ENCODE measurements at regions not wholly inside any gene's neighbourhood (a gene's known extent, or its start where the extent isn't known, plus 50 kb on each side); places are given as distances from the start of the nearest gene placed in this dataset.
"Not testable (repeated sequence)": the region's sequence is repeated elsewhere in the genome, so short reads cannot be mapped to it uniquely, and the experiment has no call there.

- intact Hi-C loops (cut with DNase I); H3K9me3 ChIP-seq; H3K27ac ChIP-seq; H3K36me3 ChIP-seq; DNase-seq (ENCODE audit: extremely low spot score in 2 of 2); H3K4me1 ChIP-seq; H3K27me3 ChIP-seq; H3K4me3 ChIP-seq: not testable (repeated sequence)
These were observed 1793.7 kb downstream of the UQCRFS1 start for GRCh38 chr19:27419217-27419616.

GRCh38 chr19:27393591-27393990, 1819.4 kb downstream of the UQCRFS1 start:
- TF ChIP-seq POLR2AphosphoS5 (IDR thresholded peaks at IDR 0.05; ENCODE audit: insufficient read depth in 1 of 2, low read depth in 1 of 2) (no peak), POLR2A (IDR thresholded peaks at IDR 0.05) (no peak)
- TF ChIP-seq, protein P1, sequence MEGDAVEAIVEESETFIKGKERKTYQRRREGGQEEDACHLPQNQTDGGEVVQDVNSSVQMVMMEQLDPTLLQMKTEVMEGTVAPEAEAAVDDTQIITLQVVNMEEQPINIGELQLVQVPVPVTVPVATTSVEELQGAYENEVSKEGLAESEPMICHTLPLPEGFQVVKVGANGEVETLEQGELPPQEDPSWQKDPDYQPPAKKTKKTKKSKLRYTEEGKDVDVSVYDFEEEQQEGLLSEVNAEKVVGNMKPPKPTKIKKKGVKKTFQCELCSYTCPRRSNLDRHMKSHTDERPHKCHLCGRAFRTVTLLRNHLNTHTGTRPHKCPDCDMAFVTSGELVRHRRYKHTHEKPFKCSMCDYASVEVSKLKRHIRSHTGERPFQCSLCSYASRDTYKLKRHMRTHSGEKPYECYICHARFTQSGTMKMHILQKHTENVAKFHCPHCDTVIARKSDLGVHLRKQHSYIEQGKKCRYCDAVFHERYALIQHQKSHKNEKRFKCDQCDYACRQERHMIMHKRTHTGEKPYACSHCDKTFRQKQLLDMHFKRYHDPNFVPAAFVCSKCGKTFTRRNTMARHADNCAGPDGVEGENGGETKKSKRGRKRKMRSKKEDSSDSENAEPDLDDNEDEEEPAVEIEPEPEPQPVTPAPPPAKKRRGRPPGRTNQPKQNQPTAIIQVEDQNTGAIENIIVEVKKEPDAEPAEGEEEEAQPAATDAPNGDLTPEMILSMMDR (IDR thresholded peaks at IDR 0.05), result no peak
- H3K9me3 ChIP-seq, result no peaks in the 10 kb centered on the region
- DNase-seq (ENCODE audit: extremely low spot score in 2 of 2), result no peak
- no peaks in the 10 kb centered on the region for H3K36me3 ChIP-seq
- intact Hi-C loops (cut with DNase I), result no loop called here
- H3K4me1 ChIP-seq, result no peaks in the 10 kb centered on the region
- H3K4me3 ChIP-seq, result no peak overlapping the region
- no peaks in the 10 kb centered on the region for H3K27me3 ChIP-seq
- H3K27ac ChIP-seq, result no peak overlapping the region

DNA sequence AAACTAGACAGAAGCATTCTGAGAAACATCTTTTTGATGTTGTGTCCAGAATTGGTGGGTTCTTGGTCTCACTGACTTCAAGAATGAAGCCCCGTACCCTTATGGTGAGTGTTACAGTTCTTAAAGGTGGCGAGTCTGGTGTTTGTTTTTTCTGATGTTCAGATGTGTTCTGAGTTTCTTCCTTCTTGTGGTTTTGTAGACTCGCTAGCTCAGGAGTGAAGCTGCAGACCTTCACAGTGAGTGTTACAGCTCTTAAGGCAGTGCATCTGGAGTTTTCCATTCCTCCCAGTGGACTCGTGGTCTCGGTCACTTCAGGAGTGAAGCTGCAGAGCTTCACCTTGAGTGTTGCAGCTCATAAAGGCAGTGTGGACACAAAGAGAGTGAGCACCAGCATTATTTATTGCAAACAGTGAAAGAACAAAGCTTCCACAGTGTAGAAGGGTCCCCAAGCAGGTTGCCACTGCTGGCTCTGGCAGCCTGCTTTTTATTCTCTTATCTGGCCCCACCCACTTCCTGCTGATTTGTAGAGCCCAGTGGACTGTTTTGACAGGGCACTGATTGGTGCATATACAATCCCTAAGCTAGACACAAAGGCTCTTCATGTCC, 1820.8 kb downstream of the UQCRFS1 start:
- Histone ChIP-seq H3K27ac (no peak overlapping the region), H3K4me1 (no peaks in the 10 kb centered on the region), H3K4me3 (no peak overlapping the region), H3K36me3 (no peaks in the 10 kb centered on the region), H3K9me3 (no peaks in the 10 kb centered on the region), H3K27me3 (no peaks in the 10 kb centered on the region)
- intact Hi-C loops (cut with DNase I), result no loop called here
- peak; percentile 86 to 96 for DNase-seq (ENCODE audit: extremely low spot score in 2 of 2)
- TF ChIP-seq POLR2A (IDR thresholded peaks at IDR 0.05) (no peak), POLR2AphosphoS5 (IDR thresholded peaks at IDR 0.05; ENCODE audit: insufficient read depth in 1 of 2, low read depth in 1 of 2) (no peak)
- TF ChIP-seq, protein P1 (IDR thresholded peaks at IDR 0.05), result no peak

DNA sequence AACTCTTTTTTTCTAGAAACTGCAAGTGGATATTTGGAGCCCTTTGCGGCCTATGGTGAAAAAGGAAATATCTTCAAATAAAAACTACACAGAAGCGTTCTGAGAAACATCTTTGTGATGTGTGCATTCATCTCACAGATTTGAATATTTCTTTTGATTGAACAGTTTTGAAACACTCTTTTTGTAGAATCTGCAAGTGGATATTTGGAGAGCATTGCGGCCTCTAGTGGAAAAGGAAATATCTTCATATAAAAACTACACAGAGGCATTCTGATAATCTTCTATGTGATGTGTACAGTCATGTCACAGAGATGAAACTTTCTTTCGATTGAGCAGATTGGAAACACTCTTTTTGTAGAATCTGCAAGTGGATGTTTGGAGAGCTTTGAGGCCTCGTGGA, 1833.6 kb downstream of the UQCRFS1 start:
- H3K4me3 ChIP-seq; H3K4me1 ChIP-seq; DNase-seq (ENCODE audit: extremely low spot score in 2 of 2); intact Hi-C loops (cut with DNase I); H3K36me3 ChIP-seq; H3K27ac ChIP-seq; H3K27me3 ChIP-seq; H3K9me3 ChIP-seq: not testable (repeated sequence)

- H3K4me1 ChIP-seq; H3K4me3 ChIP-seq; H3K9me3 ChIP-seq; intact Hi-C loops (cut with DNase I); H3K27ac ChIP-seq; DNase-seq (ENCODE audit: extremely low spot score in 2 of 2); H3K36me3 ChIP-seq; H3K27me3 ChIP-seq: not testable (repeated sequence)
These were observed 1843.3 kb downstream of the UQCRFS1 start for GRCh38 chr19:27369603-27370002.

GRCh38 chr19:27362438-27362837, 1850.5 kb downstream of the UQCRFS1 start:
- H3K36me3 ChIP-seq; H3K27ac ChIP-seq; intact Hi-C loops (cut with DNase I); H3K27me3 ChIP-seq; H3K4me1 ChIP-seq; H3K4me3 ChIP-seq; DNase-seq (ENCODE audit: extremely low spot score in 2 of 2): not testable (repeated sequence)
- peaks cover 19% of the 10 kb centered on the region for H3K9me3 ChIP-seq

DNA sequence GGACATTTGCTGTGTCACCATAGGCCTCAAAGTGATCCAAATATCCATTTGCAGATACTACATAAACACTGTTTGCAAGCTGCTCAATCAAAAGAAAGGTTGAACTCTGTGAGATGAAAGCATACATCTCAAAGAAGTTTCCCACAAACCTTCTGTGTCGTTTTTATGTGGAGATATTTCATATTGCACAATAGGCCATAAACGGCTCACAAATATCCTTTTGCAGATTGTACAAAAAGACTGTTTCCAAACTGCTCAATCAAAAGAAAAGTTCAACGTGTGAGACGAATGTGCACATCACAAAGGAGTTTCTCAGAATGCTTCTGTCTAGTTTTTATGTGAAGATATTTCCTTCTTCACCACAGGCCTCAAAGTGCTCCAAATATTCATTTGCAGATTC, 1857.4 kb downstream of the UQCRFS1 start:
- peaks cover 30% of the 10 kb centered on the region for H3K9me3 ChIP-seq
- H3K27me3 ChIP-seq; H3K36me3 ChIP-seq; intact Hi-C loops (cut with DNase I); H3K4me3 ChIP-seq; H3K4me1 ChIP-seq; DNase-seq (ENCODE audit: extremely low spot score in 2 of 2); H3K27ac ChIP-seq: not testable (repeated sequence)

All from vagina (tissue), 2 donors.